ENCODE measurements at regions not wholly inside any gene's neighbourhood (a gene's known extent, or its start where the extent isn't known, plus 50 kb on each side); places are given as distances from the start of the nearest gene placed in this dataset.

DNA sequence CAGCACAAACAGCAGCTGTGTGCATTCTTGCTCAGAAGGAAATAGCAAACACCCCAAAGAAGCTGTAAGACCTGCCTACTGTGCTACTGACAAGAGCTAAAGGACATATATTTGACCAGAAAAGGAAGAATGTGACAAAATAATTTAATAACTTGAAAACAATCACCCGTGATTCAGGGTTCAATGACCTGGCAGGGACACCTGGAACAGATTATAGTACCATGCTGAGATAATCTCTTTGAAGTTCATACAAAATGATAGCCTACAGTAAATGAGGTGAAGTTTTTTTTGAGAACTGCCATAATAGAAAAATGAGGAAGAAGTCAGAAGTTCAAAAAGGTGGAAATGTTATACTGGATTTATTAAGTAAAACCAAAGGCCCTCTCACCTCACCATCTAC, 324.8 kb upstream of the GULP1 start:
- TF ChIP-seq, protein P1, sequence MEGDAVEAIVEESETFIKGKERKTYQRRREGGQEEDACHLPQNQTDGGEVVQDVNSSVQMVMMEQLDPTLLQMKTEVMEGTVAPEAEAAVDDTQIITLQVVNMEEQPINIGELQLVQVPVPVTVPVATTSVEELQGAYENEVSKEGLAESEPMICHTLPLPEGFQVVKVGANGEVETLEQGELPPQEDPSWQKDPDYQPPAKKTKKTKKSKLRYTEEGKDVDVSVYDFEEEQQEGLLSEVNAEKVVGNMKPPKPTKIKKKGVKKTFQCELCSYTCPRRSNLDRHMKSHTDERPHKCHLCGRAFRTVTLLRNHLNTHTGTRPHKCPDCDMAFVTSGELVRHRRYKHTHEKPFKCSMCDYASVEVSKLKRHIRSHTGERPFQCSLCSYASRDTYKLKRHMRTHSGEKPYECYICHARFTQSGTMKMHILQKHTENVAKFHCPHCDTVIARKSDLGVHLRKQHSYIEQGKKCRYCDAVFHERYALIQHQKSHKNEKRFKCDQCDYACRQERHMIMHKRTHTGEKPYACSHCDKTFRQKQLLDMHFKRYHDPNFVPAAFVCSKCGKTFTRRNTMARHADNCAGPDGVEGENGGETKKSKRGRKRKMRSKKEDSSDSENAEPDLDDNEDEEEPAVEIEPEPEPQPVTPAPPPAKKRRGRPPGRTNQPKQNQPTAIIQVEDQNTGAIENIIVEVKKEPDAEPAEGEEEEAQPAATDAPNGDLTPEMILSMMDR (IDR thresholded peaks at IDR 0.05; ENCODE audit: low read depth, low read length), result no peak

DNA sequence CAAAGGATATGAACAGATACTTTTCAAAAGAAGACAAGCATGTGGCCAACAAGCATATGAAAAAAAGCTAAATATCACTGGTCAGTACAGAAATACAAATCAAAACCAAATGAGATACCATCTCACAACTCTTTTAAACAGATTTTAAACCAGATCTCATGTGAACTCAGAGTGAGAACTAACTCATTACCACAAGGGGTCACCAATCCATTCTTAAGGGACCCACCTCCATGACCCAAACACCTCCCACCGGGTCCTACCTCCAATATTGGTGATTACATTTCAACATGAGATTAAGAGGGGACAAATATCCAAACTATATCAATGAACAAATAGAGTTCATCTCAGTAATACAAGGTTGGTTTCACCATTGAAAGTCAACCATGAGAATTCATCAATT, 319.8 kb upstream of the GULP1 start:
- TF ChIP-seq, protein P1 (IDR thresholded peaks at IDR 0.05; ENCODE audit: low read depth, low read length), result no peak
- H3K4me3 ChIP-seq (ENCODE audit: low read depth, low read length), result no peak overlapping the region

More for the DNA sequence above, 324.8 kb upstream of the GULP1 start:
- no peak overlapping the region for H3K4me3 ChIP-seq (ENCODE audit: low read depth, low read length)

DNA sequence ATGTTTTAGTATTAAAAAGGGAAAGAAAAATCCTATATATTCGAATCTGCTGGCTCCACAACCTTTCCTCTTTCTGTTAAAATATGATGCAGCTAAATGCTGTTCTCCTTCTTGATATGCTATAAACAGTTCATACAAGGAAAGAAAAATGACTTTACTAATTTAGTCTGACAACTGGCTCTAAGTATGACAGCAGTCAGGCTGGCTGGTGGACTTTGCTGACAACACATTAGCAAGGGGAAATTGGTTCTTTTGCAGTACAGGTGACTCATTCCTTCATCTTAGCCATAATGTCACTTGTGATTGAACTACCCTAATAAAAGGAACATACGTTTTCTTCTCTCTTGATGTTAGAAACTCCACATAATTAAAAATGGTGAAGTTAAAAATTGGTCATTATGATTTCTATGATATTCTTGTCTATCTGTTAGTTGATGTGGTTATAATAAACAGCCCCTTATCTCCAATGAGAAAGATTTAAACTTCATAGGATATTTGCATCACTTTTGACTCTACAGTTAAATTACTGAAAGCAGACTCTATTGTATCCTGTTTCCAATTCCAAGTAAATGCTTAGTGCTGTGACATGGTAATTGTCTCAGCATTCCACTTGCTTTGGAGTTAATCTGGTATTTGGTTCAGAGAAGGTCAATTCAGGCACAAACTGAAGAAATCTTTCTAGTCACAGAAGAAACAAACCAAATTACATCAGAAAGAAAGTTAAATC, 315.3 kb upstream of the GULP1 start:
- H3K4me3 ChIP-seq (ENCODE audit: low read depth, low read length), result no peak overlapping the region
- TF ChIP-seq, protein P1 (IDR thresholded peaks at IDR 0.05; ENCODE audit: low read depth, low read length), result no peak

DNA sequence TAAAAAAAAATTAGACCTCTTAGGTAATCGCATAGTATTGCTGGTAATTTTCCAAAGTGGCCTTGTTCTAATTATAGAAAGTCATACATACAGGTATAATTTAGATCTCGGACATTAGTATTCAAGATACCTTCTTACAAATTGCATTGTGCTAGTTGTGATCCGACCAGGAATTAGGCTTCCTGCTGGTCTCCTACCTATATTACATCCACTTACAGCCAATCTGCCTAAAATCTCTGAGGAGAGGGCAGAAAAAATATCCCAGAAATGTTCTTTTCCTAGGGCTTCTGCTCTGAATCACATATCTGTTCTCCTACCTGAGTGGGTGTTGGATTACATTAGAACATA, 314.7 kb upstream of the GULP1 start:
- TF ChIP-seq, protein P1 (IDR thresholded peaks at IDR 0.05; ENCODE audit: low read depth, low read length), result no peak
- H3K4me3 ChIP-seq (ENCODE audit: low read depth, low read length), result no peak overlapping the region

DNA sequence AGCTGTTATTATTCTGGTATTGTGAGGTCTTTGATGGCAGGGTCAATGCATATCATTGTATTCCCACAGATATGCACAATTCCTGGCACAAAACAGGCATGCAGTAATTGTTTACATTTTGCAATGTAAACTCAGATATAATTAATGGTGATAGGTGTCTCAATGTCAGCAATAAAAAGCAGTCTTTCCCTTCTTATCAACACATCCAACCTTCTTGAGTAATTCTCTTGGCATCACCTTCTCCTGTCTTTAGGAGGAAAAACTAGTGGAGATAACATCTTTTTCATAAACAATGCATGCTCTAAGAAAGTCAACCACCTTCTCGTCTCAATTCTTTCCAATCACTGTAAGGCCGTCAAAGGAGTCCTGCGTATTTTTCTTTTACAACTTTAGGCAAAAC, 313.3 kb upstream of the GULP1 start:
- TF ChIP-seq, protein P1 (IDR thresholded peaks at IDR 0.05; ENCODE audit: low read depth, low read length), result no peak

DNA sequence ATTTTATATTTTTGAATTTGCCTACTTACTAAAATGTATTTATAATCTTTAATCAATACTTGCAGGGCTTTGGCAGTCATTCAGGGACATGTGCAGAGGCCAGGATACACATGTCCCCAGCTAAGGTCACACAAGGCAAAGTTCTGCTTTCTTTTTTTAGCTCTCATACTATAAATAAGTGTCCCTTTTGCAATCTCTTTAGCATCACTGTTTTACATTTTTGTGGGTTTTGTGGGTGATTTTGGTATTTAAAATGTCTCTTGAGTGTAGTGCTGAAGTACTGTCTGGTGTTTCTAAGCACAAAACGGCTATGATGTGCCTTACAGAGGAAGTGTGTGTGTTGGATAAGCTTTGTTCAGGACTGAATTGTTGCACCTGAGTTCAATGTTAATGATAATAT, 309.0 kb upstream of the GULP1 start:
- TF ChIP-seq, protein P1 (IDR thresholded peaks at IDR 0.05; ENCODE audit: low read depth, low read length), result no peak

More for the DNA sequence above, 313.3 kb upstream of the GULP1 start:
- no peak overlapping the region for H3K4me3 ChIP-seq (ENCODE audit: low read depth, low read length)

DNA sequence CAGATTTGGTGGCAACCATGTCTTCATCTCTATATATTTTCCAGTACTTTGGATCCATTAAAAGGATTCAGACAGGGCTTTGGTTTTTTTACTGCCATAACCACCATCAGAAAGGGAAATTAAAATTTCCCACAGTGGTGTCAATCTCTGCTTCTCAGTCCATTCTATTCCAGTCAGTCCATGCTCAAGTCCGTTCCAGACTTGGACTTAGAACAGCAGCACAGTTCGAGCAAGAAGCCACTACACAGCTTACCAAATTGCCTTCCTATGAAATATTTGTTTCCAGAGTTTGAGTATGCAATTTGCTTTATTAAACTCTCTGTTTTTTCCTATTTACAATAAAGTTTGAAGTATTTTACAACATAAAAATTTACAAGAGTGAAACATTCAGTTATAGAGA, 306.5 kb upstream of the GULP1 start:
- no peak overlapping the region for H3K4me3 ChIP-seq (ENCODE audit: low read depth, low read length)
- TF ChIP-seq, protein P1 (IDR thresholded peaks at IDR 0.05; ENCODE audit: low read depth, low read length), result no peak

More for the DNA sequence above, 309.0 kb upstream of the GULP1 start:
- H3K4me3 ChIP-seq (ENCODE audit: low read depth, low read length), result no peak overlapping the region
